Fibroblast of villous mesenchyme (primary cell): ENCODE measurements at regions not wholly inside any gene's neighbourhood (a gene's known extent, or its start where the extent isn't known, plus 50 kb on each side); places are given as distances from the start of the nearest gene placed in this dataset.

ENCODE experiments used
- DNase-seq: peaks from one replicate; pipeline ENCODE4 v3.0.0-alpha.2; 2010; ENCODE audit warnings: low read depth
- H3K4me3 ChIP-seq: 2 replicates; pipeline ENCODE4 v1.5.1; 2011; ENCODE audit warnings: low read depth, mild to moderate bottlenecking, low read length
- CTCF ChIP-seq: IDR thresholded peaks from 2 replicates; pipeline ENCODE4 v1.5.1; 2012; ENCODE audit warnings: low read depth, mild to moderate bottlenecking, low read length; ENCODE audit not compliant: insufficient read depth

GRCh38 chr20:4299216-4299615, 50.1 kb upstream of the ADRA1D start:
- H3K4me3 ChIP-seq, result no peak overlapping the region
- no peak for DNase-seq
- no peak for TF ChIP-seq CTCF
